ENCODE measurements at regions not wholly inside any gene's neighbourhood (a gene's known extent, or its start where the extent isn't known, plus 50 kb on each side); places are given as distances from the start of the nearest gene placed in this dataset.
"Not testable (repeated sequence)": the region's sequence is repeated elsewhere in the genome, so short reads cannot be mapped to it uniquely, and the experiment has no call there.

- no peak for TF ChIP-seq CTCF (IDR thresholded peaks at IDR 0.05; ENCODE audit: borderline replicate concordance, extremely low read depth, insufficient read depth)
- H3K4me3 ChIP-seq (ENCODE audit: low read length in 3 of 3) = no peak overlapping the region
- no peaks in the 10 kb centered on the region for H3K9me3 ChIP-seq (ENCODE audit: control insufficient read depth in 2 of 3, insufficient read depth in 1 of 3, low read length in 3 of 3)
- DNase-seq (no peak), FAIRE-seq (no peak)
- H3K36me3 ChIP-seq (ENCODE audit: control insufficient read depth in 2 of 3, insufficient read depth in 3 of 3, low read length in 3 of 3) = no peaks in the 10 kb centered on the region
- no peak overlapping the region for H3K27ac ChIP-seq (ENCODE audit: low read depth in 2 of 2, low read length in 2 of 2)
- intact Hi-C loops (cut with DNase I) = no loop called here
- H3K27me3 ChIP-seq (ENCODE audit: control insufficient read depth, insufficient read depth, low read length) = no peaks in the 10 kb centered on the region
- no peaks in the 10 kb centered on the region for H3K4me1 ChIP-seq (ENCODE audit: control insufficient read depth in 2 of 3, insufficient read depth in 2 of 3, low read depth in 1 of 3, low read length in 3 of 3)
- no peak overlapping the region for H3K9ac ChIP-seq (ENCODE audit: low read length in 3 of 3)
Measured at GRCh38 chr7:46753662-46754061, 828.2 kb downstream of the TNS3 start.

- Histone ChIP-seq H3K9me3 (ENCODE audit: control insufficient read depth in 2 of 3, insufficient read depth in 1 of 3, low read length in 3 of 3) (no peaks in the 10 kb centered on the region), H3K9ac (ENCODE audit: low read length in 3 of 3) (no peak overlapping the region), H3K4me3 (ENCODE audit: low read length in 3 of 3) (no peak overlapping the region), H3K4me1 (ENCODE audit: control insufficient read depth in 2 of 3, insufficient read depth in 2 of 3, low read depth in 1 of 3, low read length in 3 of 3) (no peaks in the 10 kb centered on the region), H3K36me3 (ENCODE audit: control insufficient read depth in 2 of 3, insufficient read depth in 3 of 3, low read length in 3 of 3) (no peaks in the 10 kb centered on the region), H3K27me3 (ENCODE audit: control insufficient read depth, insufficient read depth, low read length) (no peaks in the 10 kb centered on the region), H3K27ac (ENCODE audit: low read depth in 2 of 2, low read length in 2 of 2) (no peak overlapping the region)
- DNase-seq = no peak
- intact Hi-C loops (cut with DNase I) = no loop called here
- TF ChIP-seq CTCF (IDR thresholded peaks at IDR 0.05; ENCODE audit: borderline replicate concordance, extremely low read depth, insufficient read depth) = no peak
- FAIRE-seq = no peak
Measured at GRCh38 chr7:46752881-46753366, 829.0 kb downstream of the TNS3 start.

GRCh38 chr7:46751927-46752723 is 829.8 kb downstream of the TNS3 start:
- H3K4me3 ChIP-seq (ENCODE audit: low read length in 3 of 3); H3K36me3 ChIP-seq (ENCODE audit: control insufficient read depth in 2 of 3, insufficient read depth in 3 of 3, low read length in 3 of 3); H3K9me3 ChIP-seq (ENCODE audit: control insufficient read depth in 2 of 3, insufficient read depth in 1 of 3, low read length in 3 of 3); FAIRE-seq; intact Hi-C loops (cut with DNase I); H3K4me1 ChIP-seq (ENCODE audit: control insufficient read depth in 2 of 3, insufficient read depth in 2 of 3, low read depth in 1 of 3, low read length in 3 of 3); H3K27me3 ChIP-seq (ENCODE audit: control insufficient read depth, insufficient read depth, low read length); DNase-seq; H3K9ac ChIP-seq (ENCODE audit: low read length in 3 of 3); H3K27ac ChIP-seq (ENCODE audit: low read depth in 2 of 2, low read length in 2 of 2): not testable (repeated sequence)

- no peak for FAIRE-seq
- intact Hi-C loops (cut with DNase I) = no loop called here
- no peaks in the 10 kb centered on the region for H3K9me3 ChIP-seq (ENCODE audit: control insufficient read depth in 2 of 3, insufficient read depth in 1 of 3, low read length in 3 of 3)
- H3K4me1 ChIP-seq (ENCODE audit: control insufficient read depth in 2 of 3, insufficient read depth in 2 of 3, low read depth in 1 of 3, low read length in 3 of 3) = no peaks in the 10 kb centered on the region
- H3K4me3 ChIP-seq (ENCODE audit: low read length in 3 of 3) = no peak overlapping the region
- no peaks in the 10 kb centered on the region for H3K36me3 ChIP-seq (ENCODE audit: control insufficient read depth in 2 of 3, insufficient read depth in 3 of 3, low read length in 3 of 3)
- H3K27me3 ChIP-seq (ENCODE audit: control insufficient read depth, insufficient read depth, low read length) = no peaks in the 10 kb centered on the region
- TF ChIP-seq CTCF (IDR thresholded peaks at IDR 0.05; ENCODE audit: borderline replicate concordance, extremely low read depth, insufficient read depth) = no peak
- no peak overlapping the region for H3K9ac ChIP-seq (ENCODE audit: low read length in 3 of 3)
- no peak for DNase-seq
- H3K27ac ChIP-seq (ENCODE audit: low read depth in 2 of 2, low read length in 2 of 2) = no peak overlapping the region
Measured at GRCh38 chr7:46751471-46751870, 830.4 kb upstream of the IGFBP3 start.
